Transverse colon (tissue), 4 donors: ENCODE measurements at regions not wholly inside any gene's neighbourhood (a gene's known extent, or its start where the extent isn't known, plus 50 kb on each side); places are given as distances from the start of the nearest gene placed in this dataset.
A peak's percentile ranks its signal among the peaks of the same experiment; 100 is the strongest.

Experiments
- DNase-seq: peaks from one replicate; pipeline ENCODE4 v3.0.0-alpha.2; 2019
- H3K27ac ChIP-seq, 4 donors: fragments of 200-600 bp; sonication (generic); 2 replicates each; pipeline ENCODE4 v1.5.1; 2016 to 2018; ENCODE audit warnings: inconsistent platforms in 4 of 4
- H3K27me3 ChIP-seq: fragments of 200-600 bp; sonication (generic); 2 replicates; pipeline ENCODE4 v1.5.1; 2017; ENCODE audit warnings: inconsistent platforms
- H3K36me3 ChIP-seq, 4 donors: fragments of 200-600 bp; sonication (generic); 2 replicates each; pipeline ENCODE4 v1.5.1; 2017 to 2019; ENCODE audit warnings: inconsistent platforms in 4 of 4
- H3K4me1 ChIP-seq, 4 donors: fragments of 200-600 bp; sonication (generic); 2 replicates each; pipeline ENCODE4 v1.5.1; 2017 to 2020; ENCODE audit warnings: inconsistent platforms in 4 of 4
- H3K4me3 ChIP-seq, 4 donors: fragments of 200-600 bp; sonication (generic); 1 replicate in 1 of 4; 2 replicates in 3 of 4; pipeline versions ENCODE4 v1.5.1 to v1.6.1; 2017 to 2019; ENCODE audit warnings: inconsistent platforms in 4 of 4
- H3K9me3 ChIP-seq, 2 donors: fragments of 200-600 bp; sonication (generic); 2 replicates each; pipeline ENCODE4 v1.5.1; 2017 to 2019; ENCODE audit warnings: inconsistent platforms in 2 of 2
- CTCF ChIP-seq, 5 experiments: fragments of 200-600 bp in 3 of 5; fragments of 450-650 bp in 2 of 5; sonication (generic) in 3 of 5; IDR thresholded peaks; 1 replicate in 2 of 5; 2 replicates in 3 of 5; pipeline ENCODE4 v1.5.1; 2016 to 2017; ENCODE audit warnings: antibody characterized with exemption in 5 of 5, inconsistent platforms in 3 of 5, mild to moderate bottlenecking in 2 of 5, moderate library complexity in 1 of 5
- EP300 ChIP-seq: sonication (generic); formaldehyde crosslinking; IDR thresholded peaks from one replicate; pipeline ENCODE4 v1.6.1; 2017; ENCODE audit warnings: antibody characterized with exemption, low read depth
- POLR2A ChIP-seq: fragments of 450-650 bp; IDR thresholded peaks from one replicate; pipeline ENCODE4 v1.6.1; 2016; ENCODE audit warnings: antibody characterized with exemption, mild to moderate bottlenecking, moderate library complexity
- POLR2AphosphoS5 ChIP-seq, 3 donors: sonication (generic); formaldehyde crosslinking; IDR thresholded peaks; one replicate each; pipeline ENCODE4 v1.6.1; 2016; ENCODE audit warnings: antibody characterized with exemption in 3 of 3
- WGBS, 2 donors: methylation state at CpG; one replicate each; pipeline ENCODE4 v1.1.5; 2018; ENCODE audit warnings: low coverage in 1 of 2; 5-methylcytosine and 5-hydroxymethylcytosine counted together
- in situ Hi-C, 4 donors: fragments of 200-750 bp; cut with MboI; loops; one replicate each; pipeline versions ENCODE4 v1.15.0 to v1.15.1; 2017; ENCODE audit warnings: low sequenced_read_pairs in 3 of 4, low pct_ligation_motif_present in 1 of 4, low pct_unique_long_range_greater_than_20kb in 1 of 4
- intact Hi-C: fragments of 100-400 bp; cut with DNase I; formaldehyde crosslinking; loops from one replicate; pipeline ENCODE4 v1.15.1; 2023; ENCODE audit warnings: low total_unique reads

GRCh38 chr18:6616981-6617380 is 112.5 kb upstream of the ARHGAP28 start:
- TF ChIP-seq EP300 (no peak), POLR2A (no peak), POLR2AphosphoS5 (IDR thresholded peaks at IDR 0.05) (no peak), CTCF (IDR thresholded peaks at IDR 0.05) (no peak)
- H3K4me3 ChIP-seq, result no peak overlapping the region
- no peak for DNase-seq
- WGBS, 2 donors, result 57 to 62% methylated on average over 3 to 4 of the region's 4 CpGs
- H3K4me1 ChIP-seq, result no peaks in the 10 kb centered on the region
- in situ Hi-C loops (no loop called here), intact Hi-C loops (no loop called here)
- H3K27me3 ChIP-seq, result no peaks in the 10 kb centered on the region
- no peaks in the 10 kb centered on the region for H3K9me3 ChIP-seq
- H3K36me3 ChIP-seq, result no peaks in the 10 kb centered on the region
- H3K27ac ChIP-seq, result no peak overlapping the region

GRCh38 chr18:6621437-6621836 is 108.1 kb upstream of the ARHGAP28 start:
- no peak for DNase-seq
- Histone ChIP-seq H3K27me3 (no peaks in the 10 kb centered on the region), H3K9me3 (no peaks in the 10 kb centered on the region), H3K36me3 (no peaks in the 10 kb centered on the region), H3K4me1 (no peaks in the 10 kb centered on the region), H3K4me3 (no peak overlapping the region), H3K27ac (no peak overlapping the region)
- 81 to 93% methylated on average over 4 of the region's 4 CpGs for WGBS, 2 donors
- in situ Hi-C loops, result no loop called here
- intact Hi-C loops, result no loop called here
- TF ChIP-seq EP300 (no peak), POLR2A (no peak), CTCF (IDR thresholded peaks at IDR 0.05) (no peak), POLR2AphosphoS5 (IDR thresholded peaks at IDR 0.05) (no peak)

- no peaks in the 10 kb centered on the region for H3K4me1 ChIP-seq
- no peaks in the 10 kb centered on the region for H3K36me3 ChIP-seq
- in situ Hi-C loops (no loop called here), intact Hi-C loops (no loop called here)
- no peak overlapping the region for H3K27ac ChIP-seq
- H3K27me3 ChIP-seq, result no peaks in the 10 kb centered on the region
- WGBS, 2 donors, result 63 to 74% methylated on average over 2 of the region's 2 CpGs
- H3K9me3 ChIP-seq, result no peaks in the 10 kb centered on the region
- H3K4me3 ChIP-seq, result no peak overlapping the region
- DNase-seq, result no peak
- TF ChIP-seq POLR2A, result no peak
- TF ChIP-seq EP300, result no peak
- no peak for TF ChIP-seq CTCF (IDR thresholded peaks at IDR 0.05)
- no peak for TF ChIP-seq POLR2AphosphoS5 (IDR thresholded peaks at IDR 0.05)
Observed at GRCh38 chr18:6623278-6623677, 106.2 kb upstream of the ARHGAP28 start.

GRCh38 chr18:6624271-6624660 is 105.2 kb upstream of the ARHGAP28 start:
- TF ChIP-seq POLR2AphosphoS5 (IDR thresholded peaks at IDR 0.05), result no peak
- no peak for TF ChIP-seq EP300
- TF ChIP-seq POLR2A, result no peak
- TF ChIP-seq CTCF (IDR thresholded peaks at IDR 0.05), result no peak
- WGBS, 2 donors, result 45 to 47% methylated on average over 5 of the region's 5 CpGs
- peak overlapping the region in 2 of 4 donors; percentile 17 to 18 for H3K27ac ChIP-seq
- no peaks in the 10 kb centered on the region for H3K9me3 ChIP-seq
- no peaks in the 10 kb centered on the region for H3K4me1 ChIP-seq
- intact Hi-C loops, result no loop called here
- no peak overlapping the region for H3K4me3 ChIP-seq
- DNase-seq, result no peak
- H3K27me3 ChIP-seq, result no peaks in the 10 kb centered on the region
- no peaks in the 10 kb centered on the region for H3K36me3 ChIP-seq
- in situ Hi-C loops, result no loop called here
